NCI-H2196 (cell line): ENCODE measurements at regions not wholly inside any gene's neighbourhood (a gene's known extent, or its start where the extent isn't known, plus 50 kb on each side); places are given as distances from the start of the nearest gene placed in this dataset.

ENCODE experiments used
- DNase-seq: peaks from one replicate; lab custom pipeline; 2025; ENCODE audit not compliant: unreplicated experiment; lab: John Stamatoyannopoulos, UW

GRCh38 chr1:224504297-224505041 is 69.9 kb upstream of the WDR26 start:
- DNase-seq, result no peak

- DNase-seq, result no peak
Measured at GRCh38 chr1:224505454-224506093, 71.0 kb upstream of the WDR26 start.

- no peak for DNase-seq
Measured at GRCh38 chr1:224506141-224506814, 71.7 kb upstream of the WDR26 start.

GRCh38 chr1:224507771-224508523 is 73.3 kb upstream of the WDR26 start:
- DNase-seq, result no peak

- DNase-seq, result no peak
Measured at GRCh38 chr1:224509907-224510306, 75.3 kb upstream of the WDR26 start.

GRCh38 chr1:224510880-224511645 is 76.5 kb upstream of the WDR26 start:
- DNase-seq, result no peak

- DNase-seq, result no peak
Measured at GRCh38 chr1:224512600-224513151, 78.1 kb upstream of the WDR26 start.

GRCh38 chr1:224513383-224513782 is 78.8 kb upstream of the WDR26 start:
- no peak for DNase-seq

GRCh38 chr1:224513787-224514209 is 79.2 kb upstream of the WDR26 start:
- DNase-seq, result peak; percentile 89

- DNase-seq, result no peak
Measured at GRCh38 chr1:224517171-224517570, 82.6 kb upstream of the WDR26 start.

GRCh38 chr1:224518528-224518927 is 83.9 kb upstream of the WDR26 start:
- no peak for DNase-seq

GRCh38 chr1:224519874-224520273 is 85.3 kb upstream of the WDR26 start:
- no peak for DNase-seq

GRCh38 chr1:224520808-224521207 is 86.2 kb upstream of the WDR26 start:
- DNase-seq, result no peak

- DNase-seq, result no peak
Measured at GRCh38 chr1:224521904-224522734, 87.5 kb upstream of the WDR26 start.

- DNase-seq, result no peak
Measured at GRCh38 chr1:224523676-224524075, 89.1 kb upstream of the WDR26 start.

- no peak for DNase-seq
Measured at GRCh38 chr1:224524679-224525078, 90.1 kb upstream of the WDR26 start.

GRCh38 chr1:224525411-224526040 is 90.6 kb upstream of the CNIH3 start:
- no peak for DNase-seq

- DNase-seq, result no peak
Measured at GRCh38 chr1:224526771-224527170, 89.3 kb upstream of the CNIH3 start.

GRCh38 chr1:224528900-224529299 is 87.2 kb upstream of the CNIH3 start:
- peak; percentile 10 for DNase-seq
